Gastroesophageal sphincter (tissue), 3 donors: ENCODE measurements at regions not wholly inside any gene's neighbourhood (a gene's known extent, or its start where the extent isn't known, plus 50 kb on each side); places are given as distances from the start of the nearest gene placed in this dataset.

ENCODE experiments used
- EP300 ChIP-seq: sonication (generic); formaldehyde crosslinking; IDR thresholded peaks from one replicate; pipeline ENCODE4 v1.6.1; 2017; ENCODE audit warnings: antibody characterized with exemption, mild to moderate bottlenecking
- POLR2A ChIP-seq, 2 donors: fragments of 450-650 bp; IDR thresholded peaks; one replicate each; pipeline ENCODE4 v1.6.1; 2017; ENCODE audit warnings: antibody characterized with exemption in 2 of 2, mild to moderate bottlenecking in 2 of 2, moderate library complexity in 1 of 2
- TF ChIP-seq, protein P1 (sequence below), 4 experiments: fragments of 200-600 bp in 2 of 4; fragments of 450-650 bp in 2 of 4; sonication (generic) in 1 of 4; IDR thresholded peaks; one replicate each; pipeline ENCODE4 v1.5.1; 2017 to 2019; ENCODE audit warnings: antibody characterized with exemption in 4 of 4, mild to moderate bottlenecking in 2 of 4, moderate library complexity in 2 of 4

DNA sequence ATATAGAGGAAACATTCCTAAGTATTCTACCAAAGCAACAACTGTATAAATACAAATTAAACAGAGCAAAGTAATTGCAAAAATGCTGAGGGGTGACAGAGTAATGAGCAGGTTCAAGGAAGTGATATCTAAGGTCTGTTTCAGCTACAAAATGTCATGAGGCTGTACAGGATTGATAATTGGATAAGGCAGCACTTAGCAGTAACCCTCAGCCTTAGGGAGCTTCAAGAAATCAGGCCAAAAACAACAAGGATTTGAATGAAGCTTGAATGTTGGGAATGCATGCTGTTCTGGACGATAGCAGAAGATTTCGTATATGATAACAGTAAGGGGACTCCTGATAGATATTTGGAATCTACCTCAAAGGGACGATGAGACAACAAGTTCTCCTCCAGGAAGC is 142.0 kb upstream of the MMADHC start:
- TF ChIP-seq, protein P1, sequence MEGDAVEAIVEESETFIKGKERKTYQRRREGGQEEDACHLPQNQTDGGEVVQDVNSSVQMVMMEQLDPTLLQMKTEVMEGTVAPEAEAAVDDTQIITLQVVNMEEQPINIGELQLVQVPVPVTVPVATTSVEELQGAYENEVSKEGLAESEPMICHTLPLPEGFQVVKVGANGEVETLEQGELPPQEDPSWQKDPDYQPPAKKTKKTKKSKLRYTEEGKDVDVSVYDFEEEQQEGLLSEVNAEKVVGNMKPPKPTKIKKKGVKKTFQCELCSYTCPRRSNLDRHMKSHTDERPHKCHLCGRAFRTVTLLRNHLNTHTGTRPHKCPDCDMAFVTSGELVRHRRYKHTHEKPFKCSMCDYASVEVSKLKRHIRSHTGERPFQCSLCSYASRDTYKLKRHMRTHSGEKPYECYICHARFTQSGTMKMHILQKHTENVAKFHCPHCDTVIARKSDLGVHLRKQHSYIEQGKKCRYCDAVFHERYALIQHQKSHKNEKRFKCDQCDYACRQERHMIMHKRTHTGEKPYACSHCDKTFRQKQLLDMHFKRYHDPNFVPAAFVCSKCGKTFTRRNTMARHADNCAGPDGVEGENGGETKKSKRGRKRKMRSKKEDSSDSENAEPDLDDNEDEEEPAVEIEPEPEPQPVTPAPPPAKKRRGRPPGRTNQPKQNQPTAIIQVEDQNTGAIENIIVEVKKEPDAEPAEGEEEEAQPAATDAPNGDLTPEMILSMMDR (IDR thresholded peaks at IDR 0.05), result no peak
- no peak for TF ChIP-seq EP300
- no peak for TF ChIP-seq POLR2A (IDR thresholded peaks at IDR 0.05)
